Choroid plexus epithelial cell (primary cell): ENCODE measurements at regions not wholly inside any gene's neighbourhood (a gene's known extent, or its start where the extent isn't known, plus 50 kb on each side); places are given as distances from the start of the nearest gene placed in this dataset.
A peak's percentile ranks its signal among the peaks of the same experiment; 100 is the strongest.

Experiments
- DNase-seq: peaks from one replicate; pipeline ENCODE4 v3.0.0-alpha.2; 2010; ENCODE audit warnings: low read depth
- H3K4me3 ChIP-seq: 2 replicates; pipeline ENCODE4 v1.5.1; 2011; ENCODE audit warnings: low read depth, mild to moderate bottlenecking, control low read depth, low read length, moderate library complexity
- TF ChIP-seq, protein P1 (sequence below): conservative IDR thresholded peaks from 2 replicates; pipeline ENCODE4 v1.5.1; 2011; ENCODE audit warnings: low read depth, mild to moderate bottlenecking, control low read depth, inconsistent platforms, low read length, moderate library complexity

DNA sequence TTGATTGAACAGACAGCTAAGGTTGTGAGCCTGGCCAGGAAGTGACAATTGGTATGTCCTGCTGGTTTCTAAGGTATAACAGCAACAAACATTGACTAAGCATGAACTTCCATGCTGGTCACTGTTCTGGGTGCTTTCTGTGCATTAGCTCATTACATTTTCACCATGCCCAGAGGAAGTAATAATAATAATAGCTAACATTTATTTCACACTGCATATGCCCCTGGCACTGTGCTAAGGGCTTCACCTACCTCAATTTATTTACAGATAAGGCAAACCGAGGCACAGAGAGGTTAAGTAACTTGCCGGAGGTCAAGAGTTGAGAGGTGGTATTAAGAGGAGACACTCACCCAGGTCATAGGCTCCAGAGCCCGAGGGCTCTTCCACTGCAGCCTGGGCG is 113.6 kb downstream of the PDCL3 start:
- H3K4me3 ChIP-seq, result no peak overlapping the region

DNA sequence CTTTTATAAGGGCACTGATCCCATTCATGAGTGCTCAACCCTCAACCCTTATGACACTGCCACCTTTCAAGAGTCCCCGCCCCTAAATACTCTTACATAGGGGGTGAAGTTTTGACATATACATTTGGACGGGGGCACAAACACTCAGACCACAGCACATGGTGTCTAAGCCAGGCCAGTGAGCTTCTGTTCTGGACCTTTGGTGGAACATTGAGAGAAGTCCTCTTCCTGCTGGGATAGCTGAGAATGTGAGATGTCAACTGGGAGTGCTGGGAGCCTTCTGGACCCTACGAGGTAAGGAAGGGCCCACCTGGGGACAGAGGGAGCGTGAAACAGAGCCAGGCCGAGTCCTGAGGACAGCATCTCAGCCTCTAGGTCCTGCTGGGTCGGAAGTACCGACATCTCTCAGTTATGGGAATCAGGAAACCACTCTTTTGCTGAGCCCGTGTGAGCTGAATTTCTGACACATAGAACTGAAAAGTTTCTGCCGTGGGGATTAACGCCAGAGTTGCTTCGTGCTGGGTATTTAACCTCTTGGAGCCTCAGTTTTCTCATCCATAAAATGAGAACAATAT is 114.9 kb downstream of the PDCL3 start:
- no peak for DNase-seq
- TF ChIP-seq, protein P1, sequence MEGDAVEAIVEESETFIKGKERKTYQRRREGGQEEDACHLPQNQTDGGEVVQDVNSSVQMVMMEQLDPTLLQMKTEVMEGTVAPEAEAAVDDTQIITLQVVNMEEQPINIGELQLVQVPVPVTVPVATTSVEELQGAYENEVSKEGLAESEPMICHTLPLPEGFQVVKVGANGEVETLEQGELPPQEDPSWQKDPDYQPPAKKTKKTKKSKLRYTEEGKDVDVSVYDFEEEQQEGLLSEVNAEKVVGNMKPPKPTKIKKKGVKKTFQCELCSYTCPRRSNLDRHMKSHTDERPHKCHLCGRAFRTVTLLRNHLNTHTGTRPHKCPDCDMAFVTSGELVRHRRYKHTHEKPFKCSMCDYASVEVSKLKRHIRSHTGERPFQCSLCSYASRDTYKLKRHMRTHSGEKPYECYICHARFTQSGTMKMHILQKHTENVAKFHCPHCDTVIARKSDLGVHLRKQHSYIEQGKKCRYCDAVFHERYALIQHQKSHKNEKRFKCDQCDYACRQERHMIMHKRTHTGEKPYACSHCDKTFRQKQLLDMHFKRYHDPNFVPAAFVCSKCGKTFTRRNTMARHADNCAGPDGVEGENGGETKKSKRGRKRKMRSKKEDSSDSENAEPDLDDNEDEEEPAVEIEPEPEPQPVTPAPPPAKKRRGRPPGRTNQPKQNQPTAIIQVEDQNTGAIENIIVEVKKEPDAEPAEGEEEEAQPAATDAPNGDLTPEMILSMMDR, result no peak
- H3K4me3 ChIP-seq, result no peak overlapping the region

More for the DNA sequence above, 113.6 kb downstream of the PDCL3 start:
- TF ChIP-seq, protein P1, result no peak
- DNase-seq, result no peak

DNA sequence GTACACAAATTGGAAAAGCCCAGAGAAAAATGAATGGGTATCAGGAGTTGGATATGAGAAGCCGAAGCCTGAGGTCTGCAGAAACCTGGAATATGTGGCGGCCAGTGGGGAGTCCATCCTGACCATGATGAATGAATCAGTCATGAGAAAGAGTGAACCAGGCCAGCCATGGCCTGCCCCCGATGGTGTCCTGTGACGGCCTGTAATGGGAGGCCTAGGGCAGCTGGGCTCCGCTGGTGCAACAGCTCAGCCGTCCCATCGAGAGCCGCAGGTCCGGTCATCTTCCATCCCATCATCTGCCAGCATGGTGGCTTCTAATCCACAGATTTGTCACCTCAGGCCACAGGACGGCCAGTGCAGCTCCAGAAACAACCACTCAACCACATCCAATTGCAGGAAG is 116.4 kb downstream of the PDCL3 start:
- TF ChIP-seq, protein P1, result no peak
- no peak overlapping the region for H3K4me3 ChIP-seq
- no peak for DNase-seq

DNA sequence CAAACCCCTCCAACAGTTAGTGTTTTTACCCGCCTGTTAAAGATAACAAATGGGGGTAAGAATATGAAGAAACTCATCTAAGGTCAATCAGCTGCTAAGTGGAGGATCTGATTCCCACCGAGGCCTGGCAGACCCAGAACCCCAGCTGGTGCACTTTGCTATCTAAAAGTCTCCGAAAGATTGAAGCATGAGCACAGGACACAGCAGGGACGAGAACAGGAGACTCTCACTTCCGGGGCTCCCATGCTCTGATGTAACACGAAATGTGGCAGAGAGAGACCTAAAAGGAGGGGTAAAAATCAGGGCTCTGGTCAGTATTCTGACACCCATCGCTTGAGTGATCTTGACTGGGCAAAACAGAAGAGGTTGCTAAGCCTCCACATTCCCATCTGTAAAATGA is 119.7 kb downstream of the PDCL3 start:
- no peak for DNase-seq
- TF ChIP-seq, protein P1, result no peak
- H3K4me3 ChIP-seq, result no peak overlapping the region

DNA sequence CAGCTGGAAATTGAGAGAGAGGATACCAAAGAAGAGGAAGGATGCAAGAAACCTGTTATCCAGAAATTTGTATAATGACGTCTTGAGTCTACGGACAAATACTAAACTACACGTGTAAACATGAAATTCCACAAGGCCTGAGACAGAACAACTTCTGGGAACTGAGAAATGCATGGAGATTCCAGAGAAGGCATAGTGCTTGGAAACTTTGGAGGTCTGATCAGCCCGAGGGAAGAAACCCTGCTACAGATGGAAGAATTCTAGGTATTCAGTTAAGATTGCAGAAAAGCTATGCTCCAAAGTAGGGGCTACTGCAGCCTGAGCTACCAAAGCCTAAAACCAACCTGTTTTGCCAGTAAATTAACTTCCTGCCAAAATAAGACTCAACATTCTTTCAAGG is 120.4 kb downstream of the PDCL3 start:
- TF ChIP-seq, protein P1, result no peak
- no peak for DNase-seq
- H3K4me3 ChIP-seq, result no peak overlapping the region

DNA sequence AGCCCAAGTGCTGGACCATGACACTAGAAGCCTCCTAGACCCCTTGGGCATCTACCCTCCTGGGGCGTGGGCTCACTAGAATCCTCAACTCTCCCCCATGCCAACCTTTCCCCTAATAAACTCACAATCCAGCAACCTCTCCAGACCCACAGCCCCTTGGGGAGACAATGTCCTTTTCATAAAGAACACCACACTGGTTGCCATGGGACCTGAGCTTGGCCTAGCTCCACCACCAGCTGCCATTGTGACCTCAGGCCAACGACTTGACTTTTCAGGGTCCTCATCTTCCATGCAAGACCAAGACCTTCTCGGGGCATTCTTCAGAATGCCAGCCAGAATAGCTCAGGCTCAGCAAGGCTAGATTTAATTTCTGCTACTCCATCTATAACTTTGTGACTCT is 128.1 kb upstream of the NPAS2 start:
- no peak overlapping the region for H3K4me3 ChIP-seq
- TF ChIP-seq, protein P1, result no peak
- DNase-seq, result no peak

DNA sequence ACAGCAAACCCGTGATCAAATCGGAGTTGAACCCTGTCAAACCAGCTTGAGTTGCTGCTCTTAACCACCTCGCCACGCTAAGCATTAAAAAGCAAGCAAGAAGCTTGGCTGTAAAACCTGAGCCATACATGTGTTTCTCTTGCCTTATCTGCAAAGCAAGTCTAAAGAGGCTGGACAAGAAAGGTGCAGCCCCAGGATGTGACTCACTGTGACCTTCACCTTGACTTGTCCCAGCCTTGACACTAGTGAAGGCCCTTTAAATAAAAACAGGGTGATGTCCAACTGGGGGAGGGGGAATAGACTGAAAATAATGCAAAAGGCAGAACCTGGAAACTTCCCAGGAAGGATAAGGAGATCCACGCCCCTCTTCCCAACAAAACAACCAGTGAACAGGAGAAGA is 127.6 kb upstream of the NPAS2 start:
- TF ChIP-seq, protein P1, result no peak
- DNase-seq, result peak; percentile 12
- no peak overlapping the region for H3K4me3 ChIP-seq
